Ureter (tissue), 1 donor: ENCODE measurements at regions not wholly inside any gene's neighbourhood (a gene's known extent, or its start where the extent isn't known, plus 50 kb on each side); places are given as distances from the start of the nearest gene placed in this dataset.

Source experiments
- DNase-seq: peaks from one replicate; pipeline ENCODE4 v3.0.0-alpha.2; 2020; ENCODE audit warnings: low spot score
- donor health status: DM: yes; HTN: yes; CAD: no.

- no peak for DNase-seq
These were observed 351.4 kb downstream of the PTTG2 start for GRCh38 chr4:38311495-38312126.

GRCh38 chr4:38313175-38313574 lies 350.8 kb upstream of the KLF3 start:
- no peak for DNase-seq

GRCh38 chr4:38313999-38314561 lies 349.9 kb upstream of the KLF3 start:
- DNase-seq, result no peak

GRCh38 chr4:38314663-38315062 lies 349.3 kb upstream of the KLF3 start:
- peak; percentile 66 for DNase-seq

GRCh38 chr4:38315286-38315685 lies 348.7 kb upstream of the KLF3 start:
- DNase-seq, result no peak

- DNase-seq, result no peak
These were observed 348.0 kb upstream of the KLF3 start for GRCh38 chr4:38316045-38316444.

GRCh38 chr4:38317041-38317674 lies 346.8 kb upstream of the KLF3 start:
- no peak for DNase-seq

GRCh38 chr4:38318737-38319455 lies 345.1 kb upstream of the KLF3 start:
- peak; percentile 92 for DNase-seq

GRCh38 chr4:38319456-38320342 lies 344.3 kb upstream of the KLF3 start:
- peak; percentile 98 for DNase-seq

GRCh38 chr4:38320343-38320695 lies 343.7 kb upstream of the KLF3 start:
- DNase-seq, result no peak

GRCh38 chr4:38320833-38321232 lies 343.2 kb upstream of the KLF3 start:
- no peak for DNase-seq

- DNase-seq, result no peak
These were observed 341.3 kb upstream of the KLF3 start for GRCh38 chr4:38322714-38323113.

GRCh38 chr4:38323141-38323641 lies 340.8 kb upstream of the KLF3 start:
- DNase-seq, result no peak

- DNase-seq, result no peak
These were observed 339.0 kb upstream of the KLF3 start for GRCh38 chr4:38324861-38325628.

GRCh38 chr4:38325629-38325913 lies 338.4 kb upstream of the KLF3 start:
- no peak for DNase-seq

GRCh38 chr4:38326499-38326898 lies 337.5 kb upstream of the KLF3 start:
- DNase-seq, result no peak

GRCh38 chr4:38327174-38327573 lies 336.8 kb upstream of the KLF3 start:
- no peak for DNase-seq

GRCh38 chr4:38328989-38329729 lies 334.8 kb upstream of the KLF3 start:
- DNase-seq, result no peak

GRCh38 chr4:38330321-38330720 lies 333.7 kb upstream of the KLF3 start:
- no peak for DNase-seq

- DNase-seq, result no peak
These were observed 333.1 kb upstream of the KLF3 start for GRCh38 chr4:38330936-38331335.
